GM18909 (cell line): ENCODE measurements at regions not wholly inside any gene's neighbourhood (a gene's known extent, or its start where the extent isn't known, plus 50 kb on each side); places are given as distances from the start of the nearest gene placed in this dataset.

ENCODE experiments used
- ATAC-seq: cut with Tn5 transposase; IDR thresholded peaks from one replicate; pipeline ENCODE4 v1.9.1; 2021; ENCODE audit warnings: mild to moderate bottlenecking; ENCODE audit not compliant: unreplicated experiment, poor library complexity

GRCh38 chr20:60304931-60305330 is 346.7 kb downstream of the CDH26 start:
- no peak for ATAC-seq

- ATAC-seq = no peak
Observed at GRCh38 chr20:60306105-60306504, 347.9 kb downstream of the CDH26 start.

- ATAC-seq = no peak
Observed at GRCh38 chr20:60306551-60306950, 348.3 kb downstream of the CDH26 start.

- no peak for ATAC-seq
Observed at GRCh38 chr20:60310560-60311349, 352.5 kb downstream of the CDH26 start.

GRCh38 chr20:60313191-60313590 is 355.0 kb downstream of the CDH26 start:
- ATAC-seq = no peak

- no peak for ATAC-seq
Observed at GRCh38 chr20:60313614-60314013, 355.4 kb downstream of the CDH26 start.

GRCh38 chr20:60314727-60315126 is 356.5 kb downstream of the CDH26 start:
- ATAC-seq = no peak

- ATAC-seq = no peak
Observed at GRCh38 chr20:60316476-60317158, 358.4 kb downstream of the CDH26 start.

- ATAC-seq = no peak
Observed at GRCh38 chr20:60317401-60317800, 359.2 kb downstream of the CDH26 start.

GRCh38 chr20:60321601-60322000 is 363.4 kb downstream of the CDH26 start:
- no peak for ATAC-seq

- no peak for ATAC-seq
Observed at GRCh38 chr20:60326821-60327220, 368.6 kb downstream of the CDH26 start.

GRCh38 chr20:60327971-60328660 is 369.9 kb downstream of the CDH26 start:
- ATAC-seq = no peak

- ATAC-seq = no peak
Observed at GRCh38 chr20:60330461-60330860, 372.2 kb downstream of the CDH26 start.

- ATAC-seq = no peak
Observed at GRCh38 chr20:60331688-60332300, 373.6 kb downstream of the CDH26 start.

GRCh38 chr20:60332523-60332922 is 374.3 kb downstream of the CDH26 start:
- ATAC-seq = no peak

GRCh38 chr20:60334911-60335310 is 376.7 kb downstream of the CDH26 start:
- no peak for ATAC-seq

- ATAC-seq = no peak
Observed at GRCh38 chr20:60338556-60338955, 380.3 kb downstream of the CDH26 start.

GRCh38 chr20:60339738-60340137 is 381.5 kb downstream of the CDH26 start:
- ATAC-seq = no peak

- ATAC-seq = no peak
Observed at GRCh38 chr20:60340232-60340631, 382.0 kb downstream of the CDH26 start.

GRCh38 chr20:60341062-60341461 is 382.8 kb downstream of the CDH26 start:
- ATAC-seq = no peak

- no peak for ATAC-seq
Observed at GRCh38 chr20:60345106-60345505, 386.9 kb downstream of the CDH26 start.
